HepG2 (cell line): ENCODE measurements at regions not wholly inside any gene's neighbourhood (a gene's known extent, or its start where the extent isn't known, plus 50 kb on each side); places are given as distances from the start of the nearest gene placed in this dataset.

Experiments
- ATAD3A ChIP-seq: sonication (generic); formaldehyde crosslinking; IDR thresholded peaks from 2 replicates; pipeline ENCODE4 v1.4.0; 2020; ENCODE audit warnings: missing genetic modification reagents
- CCDC6 ChIP-seq: sonication (generic); formaldehyde crosslinking; IDR thresholded peaks from 2 replicates; pipeline ENCODE4 v1.8.1; 2022; ENCODE audit warnings: mild to moderate bottlenecking, missing genetic modification reagents, moderate library complexity
- SYNCRIP ChIP-seq: fragments of 200-400 bp; formaldehyde crosslinking; IDR thresholded peaks from 2 replicates; pipeline ENCODE4 v1.6.1; 2018; ENCODE audit warnings: mild to moderate bottlenecking, low read depth, low read length; ENCODE audit not compliant: insufficient read depth
- ZNF207 ChIP-seq: fragments of 450-650 bp; IDR thresholded peaks from 2 replicates; pipeline ENCODE4 v1.6.1; 2016; ENCODE audit warnings: antibody characterized with exemption, borderline replicate concordance
- ZNF333 ChIP-seq: sonication (generic); formaldehyde crosslinking; IDR thresholded peaks from 2 replicates; pipeline ENCODE4 v1.4.0; 2020; ENCODE audit warnings: mild to moderate bottlenecking, missing genetic modification reagents, borderline replicate concordance
- ZNF790 ChIP-seq: sonication (generic); formaldehyde crosslinking; IDR thresholded peaks from 2 replicates; pipeline ENCODE4 v1.8.0; 2022; ENCODE audit warnings: missing genetic modification reagents, mild to moderate bottlenecking, borderline replicate concordance
- TF ChIP-seq, protein P1 (sequence below): sonication (generic); formaldehyde crosslinking; IDR thresholded peaks from 2 replicates; pipeline ENCODE4 v1.5.1; 2020; ENCODE audit warnings: mild to moderate bottlenecking, missing genetic modification reagents, moderate library complexity
- TF ChIP-seq, protein P2 (sequence below): sonication (generic); formaldehyde crosslinking; IDR thresholded peaks from 2 replicates; pipeline ENCODE4 v1.5.1; 2020; ENCODE audit warnings: mild to moderate bottlenecking, moderate library complexity, missing genetic modification reagents
- TF ChIP-seq, protein P3 (sequence below): sonication (generic); formaldehyde crosslinking; IDR thresholded peaks from 2 replicates; pipeline ENCODE4 v1.4.0; 2020; ENCODE audit warnings: missing genetic modification reagents, borderline replicate concordance

- TF ChIP-seq, protein P1, sequence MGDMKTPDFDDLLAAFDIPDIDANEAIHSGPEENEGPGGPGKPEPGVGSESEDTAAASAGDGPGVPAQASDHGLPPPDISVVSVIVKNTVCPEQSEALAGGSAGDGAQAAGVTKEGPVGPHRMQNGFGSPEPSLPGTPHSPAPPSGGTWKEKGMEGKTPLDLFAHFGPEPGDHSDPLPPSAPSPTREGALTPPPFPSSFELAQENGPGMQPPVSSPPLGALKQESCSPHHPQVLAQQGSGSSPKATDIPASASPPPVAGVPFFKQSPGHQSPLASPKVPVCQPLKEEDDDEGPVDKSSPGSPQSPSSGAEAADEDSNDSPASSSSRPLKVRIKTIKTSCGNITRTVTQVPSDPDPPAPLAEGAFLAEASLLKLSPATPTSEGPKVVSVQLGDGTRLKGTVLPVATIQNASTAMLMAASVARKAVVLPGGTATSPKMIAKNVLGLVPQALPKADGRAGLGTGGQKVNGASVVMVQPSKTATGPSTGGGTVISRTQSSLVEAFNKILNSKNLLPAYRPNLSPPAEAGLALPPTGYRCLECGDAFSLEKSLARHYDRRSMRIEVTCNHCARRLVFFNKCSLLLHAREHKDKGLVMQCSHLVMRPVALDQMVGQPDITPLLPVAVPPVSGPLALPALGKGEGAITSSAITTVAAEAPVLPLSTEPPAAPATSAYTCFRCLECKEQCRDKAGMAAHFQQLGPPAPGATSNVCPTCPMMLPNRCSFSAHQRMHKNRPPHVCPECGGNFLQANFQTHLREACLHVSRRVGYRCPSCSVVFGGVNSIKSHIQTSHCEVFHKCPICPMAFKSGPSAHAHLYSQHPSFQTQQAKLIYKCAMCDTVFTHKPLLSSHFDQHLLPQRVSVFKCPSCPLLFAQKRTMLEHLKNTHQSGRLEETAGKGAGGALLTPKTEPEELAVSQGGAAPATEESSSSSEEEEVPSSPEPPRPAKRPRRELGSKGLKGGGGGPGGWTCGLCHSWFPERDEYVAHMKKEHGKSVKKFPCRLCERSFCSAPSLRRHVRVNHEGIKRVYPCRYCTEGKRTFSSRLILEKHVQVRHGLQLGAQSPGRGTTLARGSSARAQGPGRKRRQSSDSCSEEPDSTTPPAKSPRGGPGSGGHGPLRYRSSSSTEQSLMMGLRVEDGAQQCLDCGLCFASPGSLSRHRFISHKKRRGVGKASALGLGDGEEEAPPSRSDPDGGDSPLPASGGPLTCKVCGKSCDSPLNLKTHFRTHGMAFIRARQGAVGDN (CRISPR knock-in tag): peak; percentile 93
- TF ChIP-seq, protein P2, sequence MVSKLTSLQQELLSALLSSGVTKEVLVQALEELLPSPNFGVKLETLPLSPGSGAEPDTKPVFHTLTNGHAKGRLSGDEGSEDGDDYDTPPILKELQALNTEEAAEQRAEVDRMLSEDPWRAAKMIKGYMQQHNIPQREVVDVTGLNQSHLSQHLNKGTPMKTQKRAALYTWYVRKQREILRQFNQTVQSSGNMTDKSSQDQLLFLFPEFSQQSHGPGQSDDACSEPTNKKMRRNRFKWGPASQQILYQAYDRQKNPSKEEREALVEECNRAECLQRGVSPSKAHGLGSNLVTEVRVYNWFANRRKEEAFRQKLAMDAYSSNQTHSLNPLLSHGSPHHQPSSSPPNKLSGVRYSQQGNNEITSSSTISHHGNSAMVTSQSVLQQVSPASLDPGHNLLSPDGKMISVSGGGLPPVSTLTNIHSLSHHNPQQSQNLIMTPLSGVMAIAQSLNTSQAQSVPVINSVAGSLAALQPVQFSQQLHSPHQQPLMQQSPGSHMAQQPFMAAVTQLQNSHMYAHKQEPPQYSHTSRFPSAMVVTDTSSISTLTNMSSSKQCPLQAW (CRISPR knock-in tag): peak; percentile 11; the same call in 1 of the 2 replicates
- TF ChIP-seq, protein P3, sequence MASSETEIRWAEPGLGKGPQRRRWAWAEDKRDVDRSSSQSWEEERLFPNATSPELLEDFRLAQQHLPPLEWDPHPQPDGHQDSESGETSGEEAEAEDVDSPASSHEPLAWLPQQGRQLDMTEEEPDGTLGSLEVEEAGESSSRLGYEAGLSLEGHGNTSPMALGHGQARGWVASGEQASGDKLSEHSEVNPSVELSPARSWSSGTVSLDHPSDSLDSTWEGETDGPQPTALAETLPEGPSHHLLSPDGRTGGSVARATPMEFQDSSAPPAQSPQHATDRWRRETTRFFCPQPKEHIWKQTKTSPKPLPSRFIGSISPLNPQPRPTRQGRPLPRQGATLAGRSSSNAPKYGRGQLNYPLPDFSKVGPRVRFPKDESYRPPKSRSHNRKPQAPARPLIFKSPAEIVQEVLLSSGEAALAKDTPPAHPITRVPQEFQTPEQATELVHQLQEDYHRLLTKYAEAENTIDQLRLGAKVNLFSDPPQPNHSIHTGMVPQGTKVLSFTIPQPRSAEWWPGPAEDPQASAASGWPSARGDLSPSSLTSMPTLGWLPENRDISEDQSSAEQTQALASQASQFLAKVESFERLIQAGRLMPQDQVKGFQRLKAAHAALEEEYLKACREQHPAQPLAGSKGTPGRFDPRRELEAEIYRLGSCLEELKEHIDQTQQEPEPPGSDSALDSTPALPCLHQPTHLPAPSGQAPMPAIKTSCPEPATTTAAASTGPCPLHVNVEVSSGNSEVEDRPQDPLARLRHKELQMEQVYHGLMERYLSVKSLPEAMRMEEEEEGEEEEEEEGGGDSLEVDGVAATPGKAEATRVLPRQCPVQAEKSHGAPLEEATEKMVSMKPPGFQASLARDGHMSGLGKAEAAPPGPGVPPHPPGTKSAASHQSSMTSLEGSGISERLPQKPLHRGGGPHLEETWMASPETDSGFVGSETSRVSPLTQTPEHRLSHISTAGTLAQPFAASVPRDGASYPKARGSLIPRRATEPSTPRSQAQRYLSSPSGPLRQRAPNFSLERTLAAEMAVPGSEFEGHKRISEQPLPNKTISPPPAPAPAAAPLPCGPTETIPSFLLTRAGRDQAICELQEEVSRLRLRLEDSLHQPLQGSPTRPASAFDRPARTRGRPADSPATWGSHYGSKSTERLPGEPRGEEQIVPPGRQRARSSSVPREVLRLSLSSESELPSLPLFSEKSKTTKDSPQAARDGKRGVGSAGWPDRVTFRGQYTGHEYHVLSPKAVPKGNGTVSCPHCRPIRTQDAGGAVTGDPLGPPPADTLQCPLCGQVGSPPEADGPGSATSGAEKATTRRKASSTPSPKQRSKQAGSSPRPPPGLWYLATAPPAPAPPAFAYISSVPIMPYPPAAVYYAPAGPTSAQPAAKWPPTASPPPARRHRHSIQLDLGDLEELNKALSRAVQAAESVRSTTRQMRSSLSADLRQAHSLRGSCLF (CRISPR knock-in tag): no peak
- TF ChIP-seq ZNF207 (no peak), SYNCRIP (no peak), CCDC6 (CRISPR knock-in tag) (no peak), ZNF790 (CRISPR knock-in tag) (no peak), ATAD3A (no peak), ZNF333 (CRISPR knock-in tag) (no peak)
These were observed 56.0 kb upstream of the DDR1 start (continued) for GRCh38 chr6:30828027-30828962.
